Mesenchymal stem cell (in vitro differentiated cells and primary cell): ENCODE measurements at regions not wholly inside any gene's neighbourhood (a gene's known extent, or its start where the extent isn't known, plus 50 kb on each side); places are given as distances from the start of the nearest gene placed in this dataset.

Experiments
- DNase-seq: peaks from one replicate; pipeline ENCODE4 v3.0.0-alpha.2; 2013
- H2AFZ ChIP-seq: one replicate; pipeline ENCODE4 v1.6.1; 2013; ENCODE audit warnings: low read depth, mild to moderate bottlenecking, control low read depth, inconsistent platforms, low read length, moderate library complexity
- H2AK5ac ChIP-seq: 2 replicates; pipeline ENCODE4 v1.6.1; 2013; ENCODE audit warnings: low read length, moderate library complexity, mild to moderate bottlenecking, inconsistent platforms; ENCODE audit not compliant: severe bottlenecking
- H2BK120ac ChIP-seq: one replicate; pipeline ENCODE4 v1.6.1; 2013; ENCODE audit warnings: low read depth, mild to moderate bottlenecking, inconsistent platforms, low read length, moderate library complexity
- H2BK12ac ChIP-seq, 2 experiments: one replicate each; pipeline ENCODE4 v1.6.1; 2013; ENCODE audit warnings: inconsistent platforms in 2 of 2, low read length in 2 of 2, mild to moderate bottlenecking in 2 of 2, moderate library complexity in 2 of 2, control low read depth in 1 of 2
- H2BK15ac ChIP-seq: one replicate; pipeline ENCODE4 v1.6.1; 2013; ENCODE audit warnings: mild to moderate bottlenecking, low read depth, inconsistent platforms; ENCODE audit not compliant: poor library complexity, severe bottlenecking
- H2BK5ac ChIP-seq: 2 replicates; pipeline ENCODE4 v1.6.1; 2013; ENCODE audit warnings: low read depth, mild to moderate bottlenecking, low read length, control low read depth, inconsistent platforms; ENCODE audit not compliant: poor library complexity, severe bottlenecking
- H3K14ac ChIP-seq, 2 experiments: one replicate each; pipeline ENCODE4 v1.6.1; 2013; ENCODE audit warnings: inconsistent platforms in 2 of 2, low read length in 2 of 2, control low read depth in 1 of 2, mild to moderate bottlenecking in 1 of 2, moderate library complexity in 1 of 2
- H3K18ac ChIP-seq, 2 experiments: one replicate each; pipeline ENCODE4 v1.6.1; 2013; ENCODE audit warnings: inconsistent platforms in 2 of 2, low read length in 2 of 2, control low read depth in 1 of 2, low read depth in 1 of 2, mild to moderate bottlenecking in 1 of 2
- H3K23ac ChIP-seq, 2 experiments: one replicate each; pipeline ENCODE4 v1.6.1; 2013; ENCODE audit warnings: inconsistent platforms in 2 of 2, low read length in 2 of 2, mild to moderate bottlenecking in 2 of 2, moderate library complexity in 2 of 2, control low read depth in 1 of 2
- H3K27ac ChIP-seq: 2 replicates; pipeline ENCODE4 v1.5.1; 2013; ENCODE audit warnings: mild to moderate bottlenecking, moderate library complexity, low read length, control low read depth, inconsistent platforms; ENCODE audit not compliant: poor library complexity, severe bottlenecking
- H3K27me3 ChIP-seq, 2 experiments: 2 replicates each; pipeline versions ENCODE4 v1.6.1 to v1.7.0; 2013; ENCODE audit warnings: low read length in 2 of 2, mild to moderate bottlenecking in 2 of 2, moderate library complexity in 2 of 2, control low read depth in 1 of 2, inconsistent platforms in 1 of 2; ENCODE audit not compliant: control insufficient read depth in 1 of 2, insufficient read depth in 1 of 2
- H3K36me3 ChIP-seq, 2 experiments: 2 replicates each; pipeline versions ENCODE4 v1.6.1 to v1.7.0; 2013; ENCODE audit warnings: low read length in 2 of 2, control low read depth in 1 of 2, inconsistent platforms in 1 of 2, low read depth in 1 of 2, mild to moderate bottlenecking in 1 of 2; ENCODE audit not compliant: insufficient read depth in 2 of 2, control insufficient read depth in 1 of 2
- H3K4ac ChIP-seq, 2 experiments: one replicate each; pipeline ENCODE4 v1.6.1; 2013; ENCODE audit warnings: inconsistent platforms in 2 of 2, low read length in 2 of 2, mild to moderate bottlenecking in 2 of 2, moderate library complexity in 2 of 2, control low read depth in 1 of 2, low read depth in 1 of 2
- H3K4me1 ChIP-seq: 2 replicates; pipeline ENCODE4 v1.6.1; 2013; ENCODE audit warnings: low read depth, low read length, control low read depth; ENCODE audit not compliant: control insufficient read depth, insufficient read depth
- H3K4me2 ChIP-seq: 2 replicates; pipeline ENCODE4 v1.6.1; 2013; ENCODE audit warnings: low read length, mild to moderate bottlenecking, inconsistent platforms; ENCODE audit not compliant: poor library complexity, severe bottlenecking
- H3K4me3 ChIP-seq, 2 experiments: 2 replicates each; pipeline versions ENCODE4 v1.5.1 to v1.7.0; 2013; ENCODE audit warnings: low read length in 2 of 2, mild to moderate bottlenecking in 2 of 2, control low read depth in 1 of 2, low read depth in 1 of 2; ENCODE audit not compliant: insufficient read depth in 1 of 2
- H3K79me1 ChIP-seq: replicated peaks from 2 replicates; pipeline ENCODE4 v1.6.1; 2013; ENCODE audit warnings: mild to moderate bottlenecking, control low read depth, low read length, inconsistent platforms; ENCODE audit not compliant: poor library complexity, severe bottlenecking
- H3K9ac ChIP-seq: 2 replicates; pipeline ENCODE4 v1.7.0; 2013; ENCODE audit warnings: mild to moderate bottlenecking, low read length, moderate library complexity
- H3K9me3 ChIP-seq: 2 replicates; pipeline ENCODE4 v1.7.0; 2013; ENCODE audit warnings: mild to moderate bottlenecking, low read length; ENCODE audit not compliant: control insufficient read depth
- H4K8ac ChIP-seq: one replicate; pipeline ENCODE4 v1.6.1; 2013; ENCODE audit warnings: inconsistent platforms, mild to moderate bottlenecking, low read length, moderate library complexity
- H4K91ac ChIP-seq: one replicate; pipeline ENCODE4 v1.6.1; 2013; ENCODE audit warnings: mild to moderate bottlenecking, low read length, inconsistent platforms
- WGBS: methylation state at CpG from one replicate; pipeline ENCODE4 v1.1.7; 2013; ENCODE audit warnings: mixed read lengths; 5-methylcytosine and 5-hydroxymethylcytosine counted together

GRCh38 chr4:12124138-12124537 is 695.4 kb upstream of the HS3ST1 start:
- Histone ChIP-seq H3K4me2 (no peak overlapping the region), H3K36me3 (no peaks in the 10 kb centered on the region), H3K23ac (no peak overlapping the region), H3K27ac (no peak overlapping the region), H3K14ac (no peak overlapping the region), H3K18ac (no peak overlapping the region), H2AFZ (no peak overlapping the region), H2BK15ac (no peak overlapping the region), H4K8ac (no peak overlapping the region), H2AK5ac (no peak overlapping the region), H3K79me1 (no peaks in the 10 kb centered on the region), H2BK12ac (no peak overlapping the region), H2BK5ac (no peak overlapping the region), H2BK120ac (no peak overlapping the region), H3K4ac (no peak overlapping the region), H3K9ac (no peak overlapping the region), H3K27me3 (no peaks in the 10 kb centered on the region), H3K9me3 (peaks cover 20% of the 10 kb centered on the region), H4K91ac (no peak overlapping the region), H3K4me1 (no peaks in the 10 kb centered on the region), H3K4me3 (no peak overlapping the region)
- 80% methylated on average over 1 of the region's 1 CpG for WGBS
- no peak for DNase-seq

- no peak overlapping the region for H3K9ac ChIP-seq
- H2BK120ac ChIP-seq: no peak overlapping the region
- no peak for DNase-seq
- H3K79me1 ChIP-seq: no peaks in the 10 kb centered on the region
- H3K23ac ChIP-seq: no peak overlapping the region
- H2BK5ac ChIP-seq: no peak overlapping the region
- H3K4me3 ChIP-seq: no peak overlapping the region
- no peaks in the 10 kb centered on the region for H3K27me3 ChIP-seq
- no peak overlapping the region for H3K18ac ChIP-seq
- H2AK5ac ChIP-seq: no peak overlapping the region
- no peak overlapping the region for H4K91ac ChIP-seq
- no peaks in the 10 kb centered on the region for H3K4me1 ChIP-seq
- peaks cover 15% of the 10 kb centered on the region for H3K9me3 ChIP-seq
- no peaks in the 10 kb centered on the region for H3K36me3 ChIP-seq
- H3K4ac ChIP-seq: no peak overlapping the region
- H3K14ac ChIP-seq: no peak overlapping the region
- H2BK15ac ChIP-seq: no peak overlapping the region
- H3K4me2 ChIP-seq: no peak overlapping the region
- no peak overlapping the region for H4K8ac ChIP-seq
- no peak overlapping the region for H2AFZ ChIP-seq
- H2BK12ac ChIP-seq: no peak overlapping the region
- H3K27ac ChIP-seq: no peak overlapping the region
These were observed 695.0 kb upstream of the HS3ST1 start for GRCh38 chr4:12123707-12124106.

- Histone ChIP-seq H3K4me2 (no peak overlapping the region), H3K79me1 (no peaks in the 10 kb centered on the region), H4K91ac (no peak overlapping the region), H3K27ac (no peak overlapping the region), H2AK5ac (no peak overlapping the region), H3K23ac (no peak overlapping the region), H2BK120ac (no peak overlapping the region), H3K9me3 (peaks cover 15% of the 10 kb centered on the region), H4K8ac (no peak overlapping the region), H3K4ac (no peak overlapping the region), H3K27me3 (no peaks in the 10 kb centered on the region), H3K18ac (no peak overlapping the region), H3K36me3 (no peaks in the 10 kb centered on the region), H3K14ac (no peak overlapping the region), H3K9ac (no peak overlapping the region), H2BK5ac (no peak overlapping the region), H3K4me3 (no peak overlapping the region), H2AFZ (no peak overlapping the region), H2BK12ac (no peak overlapping the region), H3K4me1 (no peaks in the 10 kb centered on the region), H2BK15ac (no peak overlapping the region)
- WGBS: 75% methylated on average over 1 of the region's 2 CpGs
- no peak for DNase-seq
These were observed 693.6 kb upstream of the HS3ST1 start for GRCh38 chr4:12122316-12122715.

- no peak for DNase-seq
- H4K91ac ChIP-seq: no peak overlapping the region
These were observed 692.3 kb upstream of the HS3ST1 start for GRCh38 chr4:12120968-12121367.

More at GRCh38 chr4:12120968-12121367, 692.3 kb upstream of the HS3ST1 start:
- H3K4ac ChIP-seq: no peak overlapping the region
- no peak overlapping the region for H2AK5ac ChIP-seq
- H3K36me3 ChIP-seq: no peaks in the 10 kb centered on the region
- H4K8ac ChIP-seq: no peak overlapping the region
- H3K18ac ChIP-seq: no peak overlapping the region
- no peaks in the 10 kb centered on the region for H3K27me3 ChIP-seq
- no peaks in the 10 kb centered on the region for H3K79me1 ChIP-seq
- H3K23ac ChIP-seq: no peak overlapping the region
- no peak overlapping the region for H3K4me2 ChIP-seq
- H2BK12ac ChIP-seq: no peak overlapping the region
- H2BK120ac ChIP-seq: no peak overlapping the region
- no peak overlapping the region for H3K9ac ChIP-seq
- no peak overlapping the region for H2BK5ac ChIP-seq
- H3K27ac ChIP-seq: no peak overlapping the region
- H3K4me1 ChIP-seq: no peaks in the 10 kb centered on the region
- 27% methylated on average over 1 of the region's 2 CpGs for WGBS
- H2BK15ac ChIP-seq: no peak overlapping the region
- H3K9me3 ChIP-seq: peaks cover 27% of the 10 kb centered on the region
- no peak overlapping the region for H2AFZ ChIP-seq
- no peak overlapping the region for H3K4me3 ChIP-seq
- H3K14ac ChIP-seq: no peak overlapping the region
